Erythroblast (primary cell): ENCODE measurements at regions not wholly inside any gene's neighbourhood (a gene's known extent, or its start where the extent isn't known, plus 50 kb on each side); places are given as distances from the start of the nearest gene placed in this dataset.

Experiments
- GATA1 ChIP-seq: IDR thresholded peaks from 2 replicates; pipeline ENCODE4 v1.6.1; 2011; ENCODE audit warnings: low read depth, mild to moderate bottlenecking, control low read depth, low read length, moderate library complexity
- POLR2A ChIP-seq: IDR thresholded peaks from 2 replicates; pipeline ENCODE4 v1.6.1; 2011; ENCODE audit warnings: mild to moderate bottlenecking, low read length

DNA sequence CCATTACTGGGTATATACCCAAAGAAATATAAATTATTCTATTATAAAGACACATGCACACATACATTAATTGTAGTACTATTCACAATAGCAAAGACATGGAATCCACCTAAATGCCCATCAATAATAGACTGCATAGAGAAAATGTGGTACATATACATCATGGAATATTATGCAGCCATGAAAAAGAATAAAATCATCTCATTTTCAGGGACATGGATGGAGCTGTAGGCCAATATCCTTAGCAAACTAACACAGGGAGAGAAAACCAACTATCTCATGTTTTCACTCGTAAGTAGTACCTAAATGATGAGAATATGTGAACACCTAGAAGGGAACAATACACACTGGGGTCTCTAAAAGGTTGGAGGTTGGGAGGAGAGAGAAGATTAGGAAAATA is 86.0 kb upstream of the GALNTL6 start:
- TF ChIP-seq POLR2A (no peak), GATA1 (no peak)
